OCI-LY3 (cell line): ENCODE measurements at regions not wholly inside any gene's neighbourhood (a gene's known extent, or its start where the extent isn't known, plus 50 kb on each side); places are given as distances from the start of the nearest gene placed in this dataset.
"Not testable (repeated sequence)": the region's sequence is repeated elsewhere in the genome, so short reads cannot be mapped to it uniquely, and the experiment has no call there.

ENCODE experiments used
- H2AFZ ChIP-seq: fragments of 200-600, 300-600 bp; shearing (Covaris generic); 2 replicates; pipeline ENCODE4 v1.6.0; 2014; ENCODE audit warnings: antibody characterized with exemption, low read depth, low read length
- H3K27ac ChIP-seq: fragments of 200-600, 300-600 bp; sonication (generic); 2 replicates; pipeline ENCODE4 v1.5.1; 2014; ENCODE audit warnings: mild to moderate bottlenecking, low read length, moderate library complexity, mixed read lengths
- H3K27me3 ChIP-seq: fragments of 200-600, 300-600 bp; sonication (generic); 2 replicates; pipeline ENCODE4 v1.6.1; 2014; ENCODE audit warnings: low read depth, low read length, mixed read lengths
- H3K36me3 ChIP-seq: fragments of 200-600, 300-600 bp; sonication (generic); replicated peaks from 2 replicates; pipeline ENCODE3; 2014; ENCODE audit warnings: low read depth, low read length, mixed read lengths
- H3K4me1 ChIP-seq: fragments of 300-600, 200-600 bp; sonication (generic); 2 replicates; pipeline ENCODE4 v1.6.1; 2014; ENCODE audit warnings: low read length, mixed read lengths
- H3K4me2 ChIP-seq: fragments of 200-600, 300-600 bp; sonication (generic); 2 replicates; pipeline ENCODE4 v1.6.1; 2014; ENCODE audit warnings: low read length, mixed read lengths
- H3K4me3 ChIP-seq: fragments of 300-600, 200-600 bp; sonication (generic); 2 replicates; pipeline ENCODE4 v1.5.1; 2014; ENCODE audit warnings: antibody characterized with exemption, mild to moderate bottlenecking, low read length, moderate library complexity
- H3K79me2 ChIP-seq: fragments of 300-600, 200-600 bp; shearing (Covaris generic); 2 replicates; pipeline ENCODE4 v1.6.1; 2014; ENCODE audit warnings: mild to moderate bottlenecking, low read length, mixed read lengths
- H3K9ac ChIP-seq: fragments of 300-600, 200-600 bp; shearing (Covaris generic); 2 replicates; pipeline ENCODE4 v1.6.0; 2014; ENCODE audit warnings: mild to moderate bottlenecking, low read length, moderate library complexity
- H3K9me3 ChIP-seq: fragments of 200-600, 300-600 bp; shearing (Covaris generic); 2 replicates; pipeline ENCODE4 v1.6.1; 2014; ENCODE audit warnings: low read length, mixed read lengths; ENCODE audit not compliant: insufficient read depth
- H4K20me1 ChIP-seq: fragments of 200-600, 300-600 bp; sonication (generic); 2 replicates; pipeline ENCODE4 v1.6.1; 2016; ENCODE audit warnings: low read length, mixed read lengths; ENCODE audit not compliant: insufficient read depth
- CTCF ChIP-seq: fragments of 200-600, 300-600 bp; sonication (generic); IDR thresholded peaks from 2 replicates; pipeline ENCODE4 v1.5.1; 2014; ENCODE audit warnings: antibody characterized with exemption, low read length, low read depth
- EZH2phosphoT487 ChIP-seq: fragments of 200-600 bp; shearing (Covaris generic); IDR thresholded peaks from 2 replicates; pipeline ENCODE4 v1.6.1; 2018; ENCODE audit warnings: antibody characterized with exemption, mixed run types, low read depth

- H3K36me3 ChIP-seq = no peaks in the 10 kb centered on the region
- no peaks in the 10 kb centered on the region for H3K9me3 ChIP-seq
- no peak overlapping the region for H2AFZ ChIP-seq
- no peaks in the 10 kb centered on the region for H3K27me3 ChIP-seq
- H3K27ac ChIP-seq = no peak overlapping the region
- no peaks in the 10 kb centered on the region for H3K4me1 ChIP-seq
- TF ChIP-seq CTCF (no peak), EZH2phosphoT487 (no peak)
- H3K4me3 ChIP-seq = no peak overlapping the region
- no peaks in the 10 kb centered on the region for H3K79me2 ChIP-seq
- H3K9ac ChIP-seq = no peak overlapping the region
- H3K4me2 ChIP-seq = no peak overlapping the region
- no peaks in the 10 kb centered on the region for H4K20me1 ChIP-seq
These were observed 581.6 kb upstream of the ADAMTS5 start for GRCh38 chr21:27548486-27548885.

DNA sequence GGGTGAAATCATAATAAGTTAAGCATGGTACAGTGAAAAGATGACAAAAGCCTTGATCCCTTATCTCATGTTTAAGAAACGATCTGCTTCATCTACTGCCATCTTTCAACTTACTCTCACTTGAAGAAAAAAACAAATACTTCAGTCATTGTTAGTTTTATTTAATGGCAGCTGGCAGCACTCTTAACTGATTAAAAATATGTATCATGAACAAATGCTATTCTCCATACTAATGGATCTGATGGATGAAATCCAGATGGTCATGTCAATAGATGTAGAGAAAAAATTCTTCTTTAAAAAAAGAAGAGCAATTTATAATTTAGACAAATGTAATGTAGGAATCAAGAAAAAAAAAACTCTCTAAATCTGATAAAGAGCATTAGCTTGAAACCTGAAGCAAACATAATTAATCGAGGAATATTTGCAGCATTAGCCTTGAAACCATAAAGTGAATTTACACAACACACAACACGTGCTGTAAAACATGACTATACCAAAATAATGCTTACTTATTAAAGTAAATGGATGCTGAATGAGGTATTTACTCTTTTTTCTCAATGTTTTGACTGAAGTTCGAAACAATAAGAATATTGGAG lies 579.0 kb upstream of the ADAMTS5 start:
- Histone ChIP-seq H3K9me3 (no peaks in the 10 kb centered on the region), H3K27ac (no peak overlapping the region), H3K9ac (no peak overlapping the region), H3K36me3 (no peaks in the 10 kb centered on the region), H3K79me2 (no peaks in the 10 kb centered on the region), H3K27me3 (no peaks in the 10 kb centered on the region), H2AFZ (no peak overlapping the region), H4K20me1 (no peaks in the 10 kb centered on the region), H3K4me1 (no peaks in the 10 kb centered on the region), H3K4me2 (no peak overlapping the region), H3K4me3 (no peak overlapping the region)
- TF ChIP-seq EZH2phosphoT487 (no peak), CTCF (no peak)

GRCh38 chr21:27542126-27542525 lies 575.2 kb upstream of the ADAMTS5 start:
- H3K4me2 ChIP-seq, H3K4me1 ChIP-seq, H3K27ac ChIP-seq, H4K20me1 ChIP-seq, H3K79me2 ChIP-seq, H3K9ac ChIP-seq, H2AFZ ChIP-seq, H3K4me3 ChIP-seq, H3K27me3 ChIP-seq, H3K36me3 ChIP-seq, H3K9me3 ChIP-seq: not testable (repeated sequence)

- H3K9ac ChIP-seq = no peak overlapping the region
- no peaks in the 10 kb centered on the region for H3K36me3 ChIP-seq
- H3K4me3 ChIP-seq = no peak overlapping the region
- H3K9me3 ChIP-seq = no peaks in the 10 kb centered on the region
- no peak overlapping the region for H3K4me2 ChIP-seq
- TF ChIP-seq CTCF = no peak
- TF ChIP-seq EZH2phosphoT487 = no peak
- no peaks in the 10 kb centered on the region for H3K4me1 ChIP-seq
- no peak overlapping the region for H2AFZ ChIP-seq
- H3K79me2 ChIP-seq = no peaks in the 10 kb centered on the region
- no peak overlapping the region for H3K27ac ChIP-seq
- H3K27me3 ChIP-seq = no peaks in the 10 kb centered on the region
- H4K20me1 ChIP-seq = no peaks in the 10 kb centered on the region
These were observed 569.4 kb upstream of the ADAMTS5 start for GRCh38 chr21:27536319-27536718.

- H3K36me3 ChIP-seq = no peaks in the 10 kb centered on the region
- no peaks in the 10 kb centered on the region for H3K79me2 ChIP-seq
- H3K27me3 ChIP-seq = no peaks in the 10 kb centered on the region
- H3K4me1 ChIP-seq = no peaks in the 10 kb centered on the region
- TF ChIP-seq EZH2phosphoT487 = no peak
- no peak for TF ChIP-seq CTCF
- no peak overlapping the region for H3K27ac ChIP-seq
- H3K9me3 ChIP-seq = no peaks in the 10 kb centered on the region
- H3K4me2 ChIP-seq = no peak overlapping the region
- no peak overlapping the region for H3K4me3 ChIP-seq
- no peak overlapping the region for H2AFZ ChIP-seq
- no peak overlapping the region for H3K9ac ChIP-seq
- no peaks in the 10 kb centered on the region for H4K20me1 ChIP-seq
These were observed 568.3 kb upstream of the ADAMTS5 start for GRCh38 chr21:27535188-27535587.
